HepG2 (cell line): ENCODE measurements at regions not wholly inside any gene's neighbourhood (a gene's known extent, or its start where the extent isn't known, plus 50 kb on each side); places are given as distances from the start of the nearest gene placed in this dataset.

Experiments
- ATAC-seq: fragments of 200-7000 bp; cut with Tn5 transposase; 3 replicates; pipeline ENCODE4 v1.9.1; 2020; ENCODE audit warnings: mild to moderate bottlenecking, moderate library complexity
- BruUV-seq: library from RNA; stranded (reverse); fragments of 400-500 nt; replicated peaks from 2 replicates; lab custom pipeline; 2021; lab: Mats Ljungman, UMichigan
- CTCF ChIA-PET: fragments of 300-600 bp; formaldehyde crosslinking; extraction: SDS; loops from one replicate; lab custom pipeline; 2021; ENCODE audit warnings: low total read pairs, inconsistent platforms, low intra/inter-chr PET ratio; lab: Yijun Ruan, JAX
- POLR2A ChIA-PET: fragments of 350-600 bp; sonication (Branson Sonifier 250); formaldehyde crosslinking; loops from one replicate; lab custom pipeline; 2020; ENCODE audit warnings: antibody characterized with exemption, inconsistent platforms; lab: Yijun Ruan, JAX
- DNase-seq: peaks from one replicate; pipeline ENCODE4 v3.0.0-alpha.2; 2015; ENCODE audit warnings: low spot score
- FAIRE-seq: peaks from 3 replicates; lab custom pipeline; 2011; peaks lifted over from hg19 to GRCh38; lab: Jason Lieb, UNC
- H2AFZ ChIP-seq: one replicate; pipeline ENCODE4 v1.6.1; 2011; ENCODE audit warnings: low read length, inconsistent platforms
- H3K27ac ChIP-seq: fragments of 300-600 bp; 3 replicates; pipeline ENCODE4 v1.8.0; 2011; ENCODE audit warnings: mixed run types, mild to moderate bottlenecking, mixed read lengths, low read length, inconsistent platforms; ENCODE audit not compliant: insufficient read depth; ENCODE audit errors: extremely low read length
- H3K27me3 ChIP-seq, 2 experiments: fragments of 200-600 bp in 1 of 2; 2 replicates in 1 of 2; 3 replicates in 1 of 2; pipeline versions ENCODE4 v1.6.0 to v1.8.0; 2011; ENCODE audit warnings: low read length in 2 of 2, mild to moderate bottlenecking in 2 of 2, moderate library complexity in 2 of 2, inconsistent platforms in 1 of 2; ENCODE audit not compliant: insufficient read depth in 2 of 2, control insufficient read depth in 1 of 2
- H3K36me3 ChIP-seq, 2 experiments: fragments of 200-600 bp in 1 of 2; replicated peaks in 1 of 2; 2 replicates in 1 of 2; 3 replicates in 1 of 2; pipeline versions ENCODE4 v1.5.1 to v1.8.0; 2011; ENCODE audit warnings: low read length in 2 of 2, inconsistent platforms in 1 of 2; ENCODE audit not compliant: insufficient read depth in 2 of 2, control insufficient read depth in 1 of 2
- H3K4me1 ChIP-seq: 2 replicates; pipeline ENCODE4 v1.5.1; 2012; ENCODE audit warnings: low read length, inconsistent platforms; ENCODE audit not compliant: insufficient read depth
- H3K4me2 ChIP-seq: 2 replicates; pipeline ENCODE4 v1.6.0; 2011; ENCODE audit warnings: low read depth, low read length, inconsistent platforms
- H3K4me3 ChIP-seq, 3 experiments: fragments of 200-600 bp in 1 of 3; sonication (generic), shearing (Covaris generic) in 1 of 3; replicated peaks in 1 of 3; 2 replicates each; pipeline ENCODE4 v1.5.1; 2011 to 2016; ENCODE audit warnings: low read length in 3 of 3, inconsistent platforms in 2 of 3, low read depth in 2 of 3, mild to moderate bottlenecking in 2 of 3, control low read depth in 1 of 3, mixed read lengths in 1 of 3; ENCODE audit not compliant: insufficient read depth in 1 of 3
- H3K79me2 ChIP-seq: one replicate; pipeline ENCODE4 v1.6.1; 2011; ENCODE audit warnings: low read length, inconsistent platforms; ENCODE audit not compliant: insufficient read depth
- H3K9ac ChIP-seq: 2 replicates; pipeline ENCODE4 v1.6.0; 2011; ENCODE audit warnings: mild to moderate bottlenecking, low read depth, low read length, inconsistent platforms; ENCODE audit not compliant: insufficient read depth
- H3K9me3 ChIP-seq: 2 replicates; pipeline ENCODE4 v1.5.1; 2012; ENCODE audit warnings: mild to moderate bottlenecking, low read length
- H4K20me1 ChIP-seq: 2 replicates; pipeline ENCODE4 v1.6.0; 2011; ENCODE audit warnings: inconsistent platforms, mild to moderate bottlenecking, low read length, moderate library complexity; ENCODE audit not compliant: insufficient read depth
- ATF1 ChIP-seq: IDR thresholded peaks from 2 replicates; pipeline ENCODE4 v1.6.1; 2016; ENCODE audit warnings: mild to moderate bottlenecking, control low read depth
- BRF2 ChIP-seq: sonication (generic); formaldehyde crosslinking; IDR thresholded peaks from 2 replicates; pipeline ENCODE4 v1.8.1; 2022; ENCODE audit warnings: mild to moderate bottlenecking, missing genetic modification reagents
- KDM5B ChIP-seq: sonication (generic); formaldehyde crosslinking; IDR thresholded peaks from 2 replicates; pipeline ENCODE4 v1.4.0; 2020; ENCODE audit warnings: missing genetic modification reagents, mild to moderate bottlenecking, borderline replicate concordance
- MXD3 ChIP-seq: IDR thresholded peaks from 2 replicates; pipeline ENCODE4 v1.6.1; 2016; ENCODE audit warnings: mild to moderate bottlenecking, missing biosample characterization, missing genetic modification reagents
- ZBTB40 ChIP-seq, 2 experiments: fragments of 450-650 bp in 1 of 2; sonication (generic) in 1 of 2; formaldehyde crosslinking in 1 of 2; IDR thresholded peaks; 2 replicates each; pipeline versions ENCODE4 v1.6.1 to v1.8.0; 2016 to 2022; ENCODE audit warnings: antibody characterized with exemption in 1 of 2, mild to moderate bottlenecking in 1 of 2, missing genetic modification reagents in 1 of 2
- ZNF10 ChIP-seq: sonication (generic); formaldehyde crosslinking; IDR thresholded peaks from 2 replicates; pipeline ENCODE4 v1.4.0; 2020; ENCODE audit warnings: mild to moderate bottlenecking, low read depth, missing genetic modification reagents, borderline replicate concordance
- ZNF33B ChIP-seq: sonication (generic); formaldehyde crosslinking; IDR thresholded peaks from 2 replicates; pipeline ENCODE4 v1.5.1; 2020; ENCODE audit warnings: mild to moderate bottlenecking, missing genetic modification reagents
- ZNF557 ChIP-seq: sonication (generic); formaldehyde crosslinking; IDR thresholded peaks from 2 replicates; pipeline ENCODE4 v1.4.0; 2020; ENCODE audit warnings: missing genetic modification reagents
- ZNF609 ChIP-seq: sonication (generic); formaldehyde crosslinking; IDR thresholded peaks from 2 replicates; pipeline ENCODE4 v1.4.0; 2020; ENCODE audit warnings: mild to moderate bottlenecking, missing genetic modification reagents, borderline replicate concordance
- WGBS: methylation state at CpG from one replicate; pipeline ENCODE4 v1.1.6; 2017; ENCODE audit warnings: low lambda C conversion rate; 5-methylcytosine and 5-hydroxymethylcytosine counted together
- in situ Hi-C: cut with HindIII; loops from 2 replicates; pipeline ENCODE4 v1.10.0; 2017; ENCODE audit warnings: low pct_unique_long_range_greater_than_20kb; ENCODE audit not compliant: extremely low pct_ligation_motif_present
- intact Hi-C: fragments of 100-400 bp; cut with micrococcal nuclease; formaldehyde crosslinking; loops from one replicate; pipeline ENCODE4 v1.10.0; 2022; ENCODE audit not compliant: unreplicated experiment

GRCh38 chr20:55882286-55882685 lies 123.0 kb downstream of the CBLN4 start:
- 0% methylated on average over 1 of the region's 1 CpG for WGBS
- CTCF ChIA-PET, result no interaction called here
- FAIRE-seq, result no peak
- DNase-seq, result no peak
- Histone ChIP-seq H3K27me3 (no peaks in the 10 kb centered on the region), H2AFZ (no peak overlapping the region), H3K9ac (no peak overlapping the region), H3K27ac (no peak overlapping the region), H3K4me2 (no peak overlapping the region), H3K4me3 (no peak overlapping the region), H3K36me3 (no peaks in the 10 kb centered on the region), H3K9me3 (peaks cover 95% of the 10 kb centered on the region), H3K4me1 (no peaks in the 10 kb centered on the region), H3K79me2 (no peaks in the 10 kb centered on the region), H4K20me1 (no peaks in the 10 kb centered on the region)
- BruUV-seq, result no TSS peak
- POLR2A ChIA-PET, result no interaction called here
- ATAC-seq, result no peak
- intact Hi-C loops, result no loop called here
- in situ Hi-C loops, result no loop called here
- TF ChIP-seq MXD3 (CRISPR knock-in tag) (no peak), ZNF557 (CRISPR knock-in tag) (no peak), ZBTB40 (IDR thresholded peaks at IDR 0.05) (no peak), ZBTB40 (CRISPR knock-in tag; IDR thresholded peaks at IDR 0.05) (no peak), KDM5B (CRISPR knock-in tag) (no peak), ZNF33B (CRISPR knock-in tag) (no peak), ZNF10 (CRISPR knock-in tag) (no peak), ZNF609 (CRISPR knock-in tag) (no peak), ATF1 (CRISPR knock-in tag) (no peak), BRF2 (no peak)
